Activated CD4-positive, alpha-beta T cell treated with anti-CD3 and anti-CD28 coated beads for 36 hours (primary cell): ENCODE measurements at regions not wholly inside any gene's neighbourhood (a gene's known extent, or its start where the extent isn't known, plus 50 kb on each side); places are given as distances from the start of the nearest gene placed in this dataset.

ENCODE experiments used
- ATAC-seq: fragments of 200-7000 bp; cut with Tn5 transposase; one replicate; pipeline ENCODE4 v1.10.0; 2021; ENCODE audit warnings: mild to moderate bottlenecking, moderate library complexity
- CTCF ChIA-PET: fragments of 350-600 bp; sonication (Branson Sonifier 250); formaldehyde crosslinking; loops from one replicate; lab custom pipeline; 2021; ENCODE audit warnings: antibody characterized with exemption; lab: Charles Lee
- POLR2A ChIA-PET: fragments of 350-600 bp; sonication (Branson Sonifier 250); formaldehyde crosslinking; loops from one replicate; lab custom pipeline; 2021; ENCODE audit warnings: antibody characterized with exemption, inconsistent platforms; lab: Charles Lee
- DNase-seq: peaks from one replicate; pipeline ENCODE4 v3.0.0-alpha.2; 2020
- H3K27ac Mint-ChIP-seq: one replicate; pipeline ENCODE4 v1.8.0; 2021; ENCODE audit warnings: mixed read lengths
- H3K27me3 Mint-ChIP-seq: one replicate; pipeline ENCODE4 v1.8.0; 2021; ENCODE audit warnings: mixed read lengths
- H3K36me3 Mint-ChIP-seq: one replicate; pipeline ENCODE4 v1.8.0; 2021; ENCODE audit warnings: low read depth, mixed read lengths
- H3K4me1 Mint-ChIP-seq: one replicate; pipeline ENCODE4 v1.8.0; 2021; ENCODE audit warnings: mixed read lengths
- H3K4me3 Mint-ChIP-seq: one replicate; pipeline ENCODE4 v1.8.0; 2021; ENCODE audit warnings: mild to moderate bottlenecking, moderate library complexity, mixed read lengths
- H3K9me3 Mint-ChIP-seq: one replicate; pipeline ENCODE4 v1.8.0; 2021; ENCODE audit warnings: low read depth, mixed read lengths
- intact Hi-C, 2 experiments: fragments of 100-400 bp; cut with DNase I in 1 of 2; cut with micrococcal nuclease in 1 of 2; formaldehyde crosslinking; loops; one replicate each; pipeline versions ENCODE4 v1.14.2 to v1.15.1; 2022 to 2024; cut with DNase I, micrococcal nuclease

- ATAC-seq, result no peak
- no peaks in the 10 kb centered on the region for H3K9me3 Mint-ChIP-seq
- H3K27me3 Mint-ChIP-seq, result no peaks in the 10 kb centered on the region
- intact Hi-C loops, result no loop called here
- no peaks in the 10 kb centered on the region for H3K36me3 Mint-ChIP-seq
- H3K27ac Mint-ChIP-seq, result no peak overlapping the region
- ChIA-PET POLR2A (no interaction called here), CTCF (no interaction called here)
- H3K4me1 Mint-ChIP-seq, result no peaks in the 10 kb centered on the region
- no peak overlapping the region for H3K4me3 Mint-ChIP-seq
- no peak for DNase-seq
Observed at GRCh38 chr6:93550551-93551276, 131.4 kb upstream of the EPHA7 start.

GRCh38 chr6:93549868-93550267 lies 130.5 kb upstream of the EPHA7 start:
- Mint-ChIP-seq H3K36me3 (no peaks in the 10 kb centered on the region), H3K9me3 (no peaks in the 10 kb centered on the region), H3K4me3 (no peak overlapping the region), H3K27ac (no peak overlapping the region), H3K27me3 (no peaks in the 10 kb centered on the region), H3K4me1 (no peaks in the 10 kb centered on the region)
- ATAC-seq (no peak), DNase-seq (no peak)
- CTCF ChIA-PET, result no interaction called here
- POLR2A ChIA-PET, result no interaction called here
- intact Hi-C loops, result no loop called here

- Mint-ChIP-seq H3K27ac (no peak overlapping the region), H3K27me3 (no peaks in the 10 kb centered on the region), H3K4me1 (no peaks in the 10 kb centered on the region), H3K4me3 (no peak overlapping the region), H3K9me3 (no peaks in the 10 kb centered on the region), H3K36me3 (no peaks in the 10 kb centered on the region)
- intact Hi-C loops, result no loop called here
- ATAC-seq (no peak), DNase-seq (no peak)
- POLR2A ChIA-PET, result no interaction called here
- CTCF ChIA-PET, result no interaction called here
Observed at GRCh38 chr6:93524671-93525451, 105.5 kb upstream of the EPHA7 start.

- no peak overlapping the region for H3K4me3 Mint-ChIP-seq
- DNase-seq (no peak), ATAC-seq (no peak)
- H3K4me1 Mint-ChIP-seq, result no peaks in the 10 kb centered on the region
- H3K36me3 Mint-ChIP-seq, result no peaks in the 10 kb centered on the region
- peaks cover 2% of the 10 kb centered on the region for H3K9me3 Mint-ChIP-seq
- ChIA-PET CTCF (no interaction called here), POLR2A (no interaction called here)
- intact Hi-C loops, result no loop called here
- no peak overlapping the region for H3K27ac Mint-ChIP-seq
- H3K27me3 Mint-ChIP-seq, result no peaks in the 10 kb centered on the region
Observed at GRCh38 chr6:93523365-93523764, 104.0 kb upstream of the EPHA7 start.

GRCh38 chr6:93516441-93516840 lies 97.1 kb upstream of the EPHA7 start:
- ChIA-PET POLR2A (no interaction called here), CTCF (no interaction called here)
- H3K27ac Mint-ChIP-seq, result no peak overlapping the region

GRCh38 chr6:93515736-93516135 lies 96.4 kb upstream of the EPHA7 start:
- H3K27ac Mint-ChIP-seq, result no peak overlapping the region
- H3K4me3 Mint-ChIP-seq, result no peak overlapping the region
- CTCF ChIA-PET, result no interaction called here
- ATAC-seq (no peak), DNase-seq (no peak)
- H3K36me3 Mint-ChIP-seq, result no peaks in the 10 kb centered on the region
- intact Hi-C loops, result no loop called here
- peaks cover 5% of the 10 kb centered on the region for H3K9me3 Mint-ChIP-seq
- no peaks in the 10 kb centered on the region for H3K4me1 Mint-ChIP-seq
- no peaks in the 10 kb centered on the region for H3K27me3 Mint-ChIP-seq
- POLR2A ChIA-PET, result no interaction called here

More at GRCh38 chr6:93516441-93516840, 97.1 kb upstream of the EPHA7 start:
- DNase-seq (no peak), ATAC-seq (no peak)
- H3K9me3 Mint-ChIP-seq, result peaks cover 5% of the 10 kb centered on the region
- no peaks in the 10 kb centered on the region for H3K27me3 Mint-ChIP-seq
- intact Hi-C loops, result no loop called here
- no peak overlapping the region for H3K4me3 Mint-ChIP-seq
- H3K4me1 Mint-ChIP-seq, result no peaks in the 10 kb centered on the region
- no peaks in the 10 kb centered on the region for H3K36me3 Mint-ChIP-seq

- DNase-seq (no peak), ATAC-seq (no peak)
- Mint-ChIP-seq H3K27me3 (no peaks in the 10 kb centered on the region), H3K9me3 (no peaks in the 10 kb centered on the region), H3K27ac (no peak overlapping the region), H3K4me1 (no peaks in the 10 kb centered on the region), H3K36me3 (no peaks in the 10 kb centered on the region), H3K4me3 (no peak overlapping the region)
- intact Hi-C loops, result no loop called here
- CTCF ChIA-PET, result no interaction called here
- POLR2A ChIA-PET, result no interaction called here
Observed at GRCh38 chr6:93498713-93499112, 79.4 kb upstream of the EPHA7 start.

GRCh38 chr6:93496548-93496947 lies 77.2 kb upstream of the EPHA7 start:
- H3K4me1 Mint-ChIP-seq, result no peaks in the 10 kb centered on the region
- CTCF ChIA-PET, result no interaction called here
- POLR2A ChIA-PET, result no interaction called here
- ATAC-seq (no peak), DNase-seq (no peak)
- H3K27ac Mint-ChIP-seq, result no peak overlapping the region
- H3K27me3 Mint-ChIP-seq, result no peaks in the 10 kb centered on the region
- intact Hi-C loops, result no loop called here
- H3K36me3 Mint-ChIP-seq, result no peaks in the 10 kb centered on the region
- H3K4me3 Mint-ChIP-seq, result no peak overlapping the region
- no peaks in the 10 kb centered on the region for H3K9me3 Mint-ChIP-seq

- Mint-ChIP-seq H3K27me3 (no peaks in the 10 kb centered on the region), H3K9me3 (peaks cover 4% of the 10 kb centered on the region), H3K4me3 (no peak overlapping the region), H3K36me3 (no peaks in the 10 kb centered on the region), H3K4me1 (no peaks in the 10 kb centered on the region), H3K27ac (no peak overlapping the region)
- ChIA-PET POLR2A (no interaction called here), CTCF (no interaction called here)
- ATAC-seq (no peak), DNase-seq (no peak)
- intact Hi-C loops, result no loop called here
Observed at GRCh38 chr6:93494057-93494456, 74.7 kb upstream of the EPHA7 start.

GRCh38 chr6:93474733-93475179 lies 55.4 kb upstream of the EPHA7 start:
- ChIA-PET POLR2A (no interaction called here), CTCF (no interaction called here)
- Mint-ChIP-seq H3K4me1 (no peaks in the 10 kb centered on the region), H3K9me3 (peaks cover 3% of the 10 kb centered on the region), H3K27ac (no peak overlapping the region), H3K27me3 (no peaks in the 10 kb centered on the region), H3K36me3 (no peaks in the 10 kb centered on the region), H3K4me3 (no peak overlapping the region)
- no peak for ATAC-seq
- no peak for DNase-seq
- intact Hi-C loops, result no loop called here

GRCh38 chr6:93471281-93471680 lies 51.9 kb upstream of the EPHA7 start:
- intact Hi-C loops, result no loop called here
- no peak for ATAC-seq
- no peak for DNase-seq
- no peaks in the 10 kb centered on the region for H3K27me3 Mint-ChIP-seq
- H3K4me1 Mint-ChIP-seq, result no peaks in the 10 kb centered on the region
- no peak overlapping the region for H3K27ac Mint-ChIP-seq
- CTCF ChIA-PET, result no interaction called here
- no peak overlapping the region for H3K4me3 Mint-ChIP-seq
- peaks cover 1% of the 10 kb centered on the region for H3K9me3 Mint-ChIP-seq
- H3K36me3 Mint-ChIP-seq, result no peaks in the 10 kb centered on the region
- POLR2A ChIA-PET, result no interaction called here
